GM12878 (cell line): ENCODE measurements at regions not wholly inside any gene's neighbourhood (a gene's known extent, or its start where the extent isn't known, plus 50 kb on each side); places are given as distances from the start of the nearest gene placed in this dataset.

ENCODE experiments used
- CREM ChIP-seq: IDR thresholded peaks from 2 replicates; pipeline ENCODE4 v1.6.1; 2014; ENCODE audit warnings: antibody characterized with exemption, low read depth
- JUND ChIP-seq: IDR thresholded peaks from 2 replicates; pipeline ENCODE4 v1.6.1; 2012; ENCODE audit warnings: low read depth, mild to moderate bottlenecking, low read length, improper control_type of control experiment, moderate library complexity
- NBN ChIP-seq: fragments of 450-650 bp; IDR thresholded peaks from 2 replicates; pipeline ENCODE4 v1.6.1; 2016

GRCh38 chr1:117810553-117810952 is 118.9 kb downstream of the GDAP2 start:
- TF ChIP-seq JUND (no peak), NBN (no peak), CREM (no peak)
